ENCODE measurements at regions not wholly inside any gene's neighbourhood (a gene's known extent, or its start where the extent isn't known, plus 50 kb on each side); places are given as distances from the start of the nearest gene placed in this dataset.

- no peak for DNase-seq
These were observed 804.8 kb upstream of the ZEB2 start for GRCh38 chr2:145324748-145325147.

GRCh38 chr2:145323512-145323911 lies 803.6 kb upstream of the ZEB2 start:
- no peak for DNase-seq

DNA sequence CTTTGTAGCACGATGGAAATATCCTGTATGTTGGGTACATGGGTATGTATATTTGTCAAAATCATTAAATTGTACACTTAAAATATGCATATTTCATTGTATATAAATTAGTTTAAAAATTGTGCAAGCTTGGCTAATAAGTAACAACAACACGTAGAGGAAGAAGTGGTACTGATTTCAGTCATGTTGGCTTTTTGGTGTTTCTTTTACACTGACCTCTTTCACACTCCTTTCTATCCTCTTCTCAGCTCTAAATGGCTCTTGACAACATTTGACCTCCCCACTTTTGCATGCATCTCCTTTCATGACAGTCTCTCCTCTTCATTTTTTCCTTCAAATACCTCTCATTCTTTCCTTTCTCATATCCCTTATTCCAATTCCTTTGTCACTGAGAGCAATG lies 801.4 kb upstream of the ZEB2 start:
- no peak for DNase-seq

DNA sequence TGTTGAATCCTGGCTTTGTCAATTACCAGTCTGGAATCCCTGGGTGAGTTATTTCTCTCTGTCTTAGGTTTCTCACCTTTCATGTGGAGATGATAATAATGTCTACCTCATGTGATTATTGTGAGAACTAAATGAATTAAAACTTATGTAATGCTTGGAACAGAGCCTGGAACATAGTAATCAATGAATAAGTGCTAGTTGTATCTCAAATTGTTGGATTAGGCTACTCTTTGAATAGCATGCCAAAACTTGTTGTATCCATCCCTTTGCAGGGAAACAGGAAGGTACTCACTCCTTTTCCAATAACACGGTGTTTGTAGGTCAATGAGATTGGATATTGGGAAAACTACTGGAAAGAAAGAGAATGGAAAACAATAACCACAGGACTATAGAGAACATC lies 796.6 kb upstream of the ZEB2 start:
- no peak for DNase-seq

DNA sequence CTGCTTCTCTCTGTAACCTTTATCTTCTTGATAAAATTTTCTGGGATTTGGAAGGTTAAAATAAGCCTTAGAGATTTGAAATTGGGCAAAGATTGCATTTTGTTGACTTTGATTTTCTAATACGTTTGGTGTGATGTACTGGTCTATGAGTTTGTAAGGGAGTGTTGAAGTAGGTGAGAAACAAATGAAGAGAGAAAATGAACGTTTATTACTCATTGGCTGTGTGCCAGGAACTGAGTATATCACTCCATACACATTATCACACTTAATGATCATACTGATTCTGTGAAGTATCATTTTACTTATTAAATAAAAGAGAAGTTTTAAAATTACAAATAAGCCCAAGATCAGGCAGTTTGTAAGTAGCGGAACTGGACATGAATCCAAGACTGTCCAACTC lies 795.1 kb upstream of the ZEB2 start:
- no peak for DNase-seq

DNA sequence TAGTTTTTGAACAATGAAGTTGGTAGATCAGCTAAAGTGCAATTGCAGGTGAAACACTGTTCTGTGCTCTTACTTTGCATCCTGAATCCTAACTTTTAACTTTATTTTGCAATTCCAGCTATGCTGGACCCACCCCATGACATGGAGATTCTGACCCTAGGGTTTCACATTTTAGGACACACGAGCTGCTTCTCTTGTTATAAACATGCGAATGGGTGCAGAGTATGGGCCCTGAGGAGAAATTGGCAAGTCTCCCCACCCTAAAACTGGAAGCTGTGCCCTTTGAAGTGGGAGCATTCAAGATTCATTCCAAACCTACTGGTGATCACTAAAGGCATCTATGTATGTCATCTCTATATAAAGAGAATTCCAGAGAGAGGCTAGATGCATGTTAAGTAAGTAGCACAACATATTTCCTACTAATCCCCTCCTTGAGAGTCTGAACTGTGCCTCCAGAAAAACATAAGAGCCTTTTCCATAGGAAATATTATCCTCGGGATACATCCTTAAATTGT lies 794.3 kb upstream of the ZEB2 start:
- DNase-seq: peak in 1 of 2 experiments; percentile 17

GRCh38 chr2:145305889-145306288 lies 786.0 kb upstream of the ZEB2 start:
- peak in 1 of 2 experiments; percentile 4 for DNase-seq

DNA sequence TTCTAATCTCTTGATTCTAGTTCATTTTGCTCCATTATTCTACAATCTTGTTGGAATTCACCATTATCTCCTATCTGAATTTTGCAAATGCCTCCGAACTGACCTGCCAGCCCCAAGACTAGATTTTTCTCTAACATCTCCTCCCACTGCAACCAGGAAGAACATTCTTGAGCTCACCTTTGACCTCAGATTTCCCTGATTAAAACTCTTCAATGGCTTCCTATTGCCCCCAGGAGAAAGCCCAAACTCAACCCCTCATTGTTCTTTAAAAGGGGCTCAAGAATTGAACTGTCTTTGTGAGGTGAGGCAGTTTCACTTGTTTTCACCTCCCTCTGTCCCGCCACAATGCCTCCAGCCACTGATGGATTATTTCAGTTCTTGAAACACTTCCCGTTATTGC lies 784.6 kb upstream of the ZEB2 start:
- no peak for DNase-seq

GRCh38 chr2:145303536-145303935 lies 783.6 kb upstream of the ZEB2 start:
- no peak for DNase-seq

DNA sequence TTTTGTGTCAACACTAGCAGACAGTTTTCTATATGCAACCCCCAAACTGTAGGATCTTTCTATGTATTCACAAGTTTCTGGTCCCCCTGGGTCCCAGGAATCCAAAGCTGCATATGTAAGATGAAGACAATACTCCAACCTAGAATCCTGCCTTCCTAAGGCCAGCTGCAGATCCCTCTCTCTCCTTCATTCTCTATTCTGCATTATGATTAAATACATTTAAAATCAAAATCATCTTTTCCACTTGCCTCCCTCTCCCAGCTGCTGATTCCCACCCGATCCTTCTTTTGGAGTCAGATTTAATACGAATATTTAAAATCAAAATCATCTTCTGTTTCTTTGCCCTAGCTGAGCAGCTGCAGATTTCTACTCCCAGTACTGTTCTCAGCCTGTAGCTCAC lies 783.0 kb upstream of the ZEB2 start:
- no peak for DNase-seq

- DNase-seq: no peak
These were observed 782.5 kb upstream of the ZEB2 start for GRCh38 chr2:145302451-145302850.

GRCh38 chr2:145299368-145299767 lies 779.4 kb upstream of the ZEB2 start:
- DNase-seq: no peak

DNA sequence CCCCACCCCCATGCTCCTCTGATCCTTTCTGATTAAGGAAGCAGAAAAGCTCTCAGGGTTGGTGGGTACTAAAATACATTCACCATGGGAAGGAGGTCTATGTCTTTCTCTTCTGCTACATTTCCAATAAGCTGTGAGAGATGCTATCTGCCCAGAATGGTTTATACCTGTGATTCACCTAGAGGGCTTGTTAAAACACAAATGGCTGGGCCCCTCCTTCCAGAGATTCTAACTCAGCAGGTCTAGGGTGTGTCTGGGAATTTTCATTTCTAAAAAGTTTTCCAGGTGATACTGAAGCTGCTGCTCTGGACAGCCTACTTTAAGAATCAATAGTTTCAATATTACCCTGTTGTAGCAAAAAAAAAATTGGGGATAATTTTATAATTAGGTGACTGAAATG lies 772.2 kb upstream of the ZEB2 start:
- DNase-seq: no peak

GRCh38 chr2:145290986-145291385 lies 771.1 kb upstream of the ZEB2 start:
- no peak for DNase-seq

DNA sequence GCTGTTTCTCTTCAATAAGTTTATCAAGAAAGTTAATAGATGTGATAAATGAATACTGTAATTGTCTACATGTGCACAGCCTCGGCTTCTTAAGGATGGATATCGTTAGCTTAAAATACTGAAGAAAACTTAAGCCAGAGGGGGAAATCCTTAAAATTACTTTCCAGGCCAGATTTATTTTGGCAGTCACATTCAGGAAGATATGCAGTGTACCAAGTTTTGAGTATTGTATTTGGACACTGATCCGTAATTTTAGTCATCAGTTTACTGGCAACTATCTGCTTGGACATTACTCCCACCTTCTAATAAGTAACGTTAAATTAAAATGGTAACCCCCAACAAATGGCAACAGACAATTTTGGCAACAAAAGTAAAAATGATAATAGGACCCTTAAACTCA lies 770.0 kb upstream of the ZEB2 start:
- no peak for DNase-seq

GRCh38 chr2:145288650-145289496 lies 769.0 kb upstream of the ZEB2 start:
- DNase-seq: no peak

DNA sequence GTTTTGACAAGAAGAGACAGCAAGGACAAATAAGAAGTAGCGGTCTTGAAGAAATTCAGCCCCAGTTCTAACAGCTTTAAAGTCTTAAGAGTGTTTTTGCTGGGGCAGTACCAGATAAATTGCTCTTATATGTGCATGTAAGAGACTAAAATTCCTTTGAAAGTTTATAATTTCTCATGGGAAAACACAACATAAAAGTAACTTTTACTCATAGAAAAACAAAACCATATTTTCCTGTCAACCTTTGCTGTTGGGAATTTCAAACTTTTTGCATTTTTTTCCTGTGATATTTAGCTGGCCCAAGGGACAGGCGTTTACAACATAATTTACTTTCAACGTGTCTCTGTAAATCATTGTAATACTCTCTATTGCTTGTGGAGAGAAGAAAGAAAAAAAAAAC lies 767.8 kb upstream of the ZEB2 start:
- DNase-seq: no peak

DNA sequence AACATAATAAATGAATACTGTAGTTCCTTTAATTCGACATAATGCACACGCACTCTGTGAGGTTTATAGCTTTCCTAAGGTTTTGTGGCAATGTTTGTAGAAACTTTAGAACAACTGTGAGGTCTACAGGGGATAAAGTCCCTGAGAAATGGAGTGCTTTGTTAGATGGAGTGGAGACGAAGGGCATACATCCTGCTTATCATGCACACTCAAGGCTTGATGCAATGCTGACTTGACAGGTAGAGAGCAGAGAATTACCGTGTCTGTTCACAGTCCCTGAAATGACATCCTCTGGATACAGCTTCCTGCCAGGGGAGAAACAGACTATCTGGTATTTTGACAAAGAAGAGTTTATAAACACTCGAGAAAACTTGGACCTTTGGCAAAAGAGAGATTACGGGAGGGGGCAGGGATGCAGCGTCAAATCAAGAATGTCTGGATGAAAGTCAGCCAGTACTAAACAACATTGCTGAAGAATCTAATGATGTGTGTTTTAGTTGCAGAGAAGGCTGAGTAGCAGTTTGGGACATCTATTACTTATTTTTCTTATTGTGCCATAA lies 766.9 kb upstream of the ZEB2 start:
- DNase-seq: no peak

- no peak for DNase-seq
These were observed 764.6 kb upstream of the ZEB2 start for GRCh38 chr2:145284551-145284950.

DNA sequence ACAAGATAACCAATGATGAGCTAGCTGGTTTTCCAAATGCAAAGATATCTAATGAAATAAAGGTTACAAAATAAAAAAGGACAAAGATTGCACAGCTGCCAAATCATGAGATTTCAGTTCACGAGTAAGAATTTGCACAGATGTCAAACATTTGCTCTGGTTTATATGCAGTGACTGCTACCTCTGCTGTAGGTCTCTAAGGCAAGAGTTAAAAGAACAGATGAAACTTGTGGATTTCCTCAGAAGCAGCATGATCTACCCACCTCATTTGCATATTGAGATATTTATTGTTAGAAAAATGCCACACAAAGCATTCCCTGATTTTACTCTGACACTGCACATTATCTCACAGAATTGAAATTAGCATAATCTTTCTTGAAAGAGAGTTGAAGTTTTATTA lies 763.2 kb upstream of the ZEB2 start:
- no peak for DNase-seq

- no peak for DNase-seq
These were observed 758.0 kb upstream of the ZEB2 start for GRCh38 chr2:145277922-145278321.

- no peak for DNase-seq
These were observed 753.9 kb upstream of the ZEB2 start for GRCh38 chr2:145273840-145274239.

DNA sequence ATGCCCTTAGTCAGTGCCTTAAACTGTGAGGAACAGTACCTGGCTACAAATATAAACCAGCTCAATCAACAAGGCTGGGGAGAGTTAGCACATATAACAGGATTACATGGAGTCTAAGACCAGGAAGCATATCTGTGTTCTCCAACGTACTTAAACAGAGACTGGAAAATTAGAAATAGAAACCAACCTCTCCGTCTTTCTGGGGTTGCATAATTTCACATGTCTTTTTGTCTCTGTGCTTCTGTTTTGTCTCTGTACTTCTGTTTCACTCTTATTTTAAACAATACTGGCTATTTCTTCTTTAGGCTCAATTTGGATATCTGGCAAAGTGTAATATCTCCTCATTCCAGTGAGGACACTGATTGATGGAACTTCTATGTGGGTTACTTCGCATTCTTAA lies 749.0 kb upstream of the ZEB2 start:
- DNase-seq: no peak

GRCh38 chr2:145267451-145267850 lies 747.5 kb upstream of the ZEB2 start:
- DNase-seq: no peak

DNA sequence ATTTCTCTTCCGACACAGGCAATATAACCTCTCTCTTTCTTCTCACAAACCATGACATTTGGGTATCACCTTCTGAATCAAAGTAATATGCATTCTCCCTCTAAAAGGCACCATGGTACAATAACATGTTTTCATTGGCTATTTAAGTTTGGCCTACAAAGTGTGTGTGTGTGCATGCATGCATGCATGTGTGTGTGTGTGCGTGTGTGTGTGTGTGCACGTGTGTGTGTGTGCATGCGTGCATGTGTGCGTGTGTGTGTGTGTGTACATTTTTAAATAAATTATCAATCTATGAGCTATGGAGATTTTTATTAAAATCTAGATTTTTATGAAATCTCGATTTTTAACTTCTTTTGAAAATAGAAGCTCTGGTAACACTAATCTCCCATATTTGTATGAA lies 745.3 kb upstream of the ZEB2 start:
- DNase-seq: no peak
